Loucy (cell line): ENCODE measurements at regions not wholly inside any gene's neighbourhood (a gene's known extent, or its start where the extent isn't known, plus 50 kb on each side); places are given as distances from the start of the nearest gene placed in this dataset.

Source experiments
- H2AFZ ChIP-seq: fragments of 200-600 bp; sonication (generic); 2 replicates; pipeline ENCODE4 v1.6.0; 2016; ENCODE audit warnings: antibody characterized with exemption, mild to moderate bottlenecking, low read length, moderate library complexity
- H3F3A ChIP-seq: fragments of 200-600 bp; 2 replicates; pipeline ENCODE4 v1.6.0; 2016; ENCODE audit warnings: antibody characterized with exemption, low read depth, mild to moderate bottlenecking
- H3K27me3 ChIP-seq: fragments of 200-600 bp; sonication (generic); 2 replicates; pipeline ENCODE4 v1.6.1; 2014; ENCODE audit warnings: low read length, mild to moderate bottlenecking; ENCODE audit not compliant: insufficient read depth, poor library complexity, severe bottlenecking
- H3K36me3 ChIP-seq: fragments of 200-600 bp; sonication (generic); 2 replicates; pipeline ENCODE4 v1.6.1; 2016; ENCODE audit warnings: low read length; ENCODE audit not compliant: insufficient read depth
- H3K4me1 ChIP-seq: fragments of 200-600 bp; sonication (generic); 2 replicates; pipeline ENCODE4 v1.5.1; 2014; ENCODE audit warnings: low read length, mild to moderate bottlenecking; ENCODE audit not compliant: insufficient read depth, poor library complexity, severe bottlenecking
- H3K4me2 ChIP-seq: fragments of 200-600 bp; sonication (generic); 2 replicates; pipeline ENCODE4 v1.6.0; 2014; ENCODE audit warnings: antibody characterized with exemption, low read length, low read depth, mild to moderate bottlenecking; ENCODE audit not compliant: poor library complexity, severe bottlenecking
- H3K4me3 ChIP-seq: fragments of 200-600 bp; sonication (generic); 2 replicates; pipeline ENCODE4 v1.5.1; 2014; ENCODE audit warnings: low read length, mild to moderate bottlenecking, mixed read lengths; ENCODE audit not compliant: poor library complexity, severe bottlenecking
- H3K79me2 ChIP-seq: fragments of 200-600 bp; sonication (generic); 2 replicates; pipeline ENCODE4 v1.6.1; 2014; ENCODE audit warnings: low read length; ENCODE audit not compliant: insufficient read depth
- H3K9ac ChIP-seq: fragments of 200-600 bp; sonication (generic); 2 replicates; pipeline ENCODE4 v1.6.0; 2014; ENCODE audit warnings: mild to moderate bottlenecking, low read depth, low read length, moderate library complexity; ENCODE audit not compliant: poor library complexity, severe bottlenecking
- H3K9me2 ChIP-seq: fragments of 200-600 bp; sonication (generic); replicated peaks from 2 replicates; pipeline ENCODE4 v1.6.1; 2016; ENCODE audit warnings: low read depth, low read length, mixed read lengths
- H3K9me3 ChIP-seq: fragments of 200-600 bp; sonication (generic); 2 replicates; pipeline ENCODE4 v1.6.1; 2014; ENCODE audit warnings: mild to moderate bottlenecking, antibody characterized with exemption, low read length, low read depth; ENCODE audit not compliant: insufficient read depth
- H4K20me1 ChIP-seq: fragments of 200-600 bp; sonication (generic); 2 replicates; pipeline ENCODE4 v1.6.0; 2014; ENCODE audit warnings: antibody characterized with exemption, low read length, mild to moderate bottlenecking; ENCODE audit not compliant: insufficient read depth, poor library complexity, severe bottlenecking
- EZH2phosphoT487 ChIP-seq: fragments of 200-600 bp; IDR thresholded peaks from 2 replicates; pipeline ENCODE4 v1.6.1; 2018; ENCODE audit warnings: antibody characterized with exemption, mild to moderate bottlenecking, moderate library complexity, borderline replicate concordance
- TF ChIP-seq, protein P1 (sequence below): fragments of 200-600 bp; sonication (generic); conservative IDR thresholded peaks from 2 replicates; pipeline ENCODE4 v1.5.1; 2014; ENCODE audit warnings: mild to moderate bottlenecking, antibody characterized with exemption, low read length

- no peak overlapping the region for H3K4me3 ChIP-seq
- no peak overlapping the region for H2AFZ ChIP-seq
- H4K20me1 ChIP-seq = no peaks in the 10 kb centered on the region
- no peaks in the 10 kb centered on the region for H3K79me2 ChIP-seq
- no peak overlapping the region for H3K9ac ChIP-seq
- no peaks in the 10 kb centered on the region for H3K9me2 ChIP-seq
- no peaks in the 10 kb centered on the region for H3F3A ChIP-seq
- no peaks in the 10 kb centered on the region for H3K27me3 ChIP-seq
- H3K36me3 ChIP-seq = no peaks in the 10 kb centered on the region
- H3K4me1 ChIP-seq = no peaks in the 10 kb centered on the region
- no peak for TF ChIP-seq EZH2phosphoT487
- TF ChIP-seq, protein P1, sequence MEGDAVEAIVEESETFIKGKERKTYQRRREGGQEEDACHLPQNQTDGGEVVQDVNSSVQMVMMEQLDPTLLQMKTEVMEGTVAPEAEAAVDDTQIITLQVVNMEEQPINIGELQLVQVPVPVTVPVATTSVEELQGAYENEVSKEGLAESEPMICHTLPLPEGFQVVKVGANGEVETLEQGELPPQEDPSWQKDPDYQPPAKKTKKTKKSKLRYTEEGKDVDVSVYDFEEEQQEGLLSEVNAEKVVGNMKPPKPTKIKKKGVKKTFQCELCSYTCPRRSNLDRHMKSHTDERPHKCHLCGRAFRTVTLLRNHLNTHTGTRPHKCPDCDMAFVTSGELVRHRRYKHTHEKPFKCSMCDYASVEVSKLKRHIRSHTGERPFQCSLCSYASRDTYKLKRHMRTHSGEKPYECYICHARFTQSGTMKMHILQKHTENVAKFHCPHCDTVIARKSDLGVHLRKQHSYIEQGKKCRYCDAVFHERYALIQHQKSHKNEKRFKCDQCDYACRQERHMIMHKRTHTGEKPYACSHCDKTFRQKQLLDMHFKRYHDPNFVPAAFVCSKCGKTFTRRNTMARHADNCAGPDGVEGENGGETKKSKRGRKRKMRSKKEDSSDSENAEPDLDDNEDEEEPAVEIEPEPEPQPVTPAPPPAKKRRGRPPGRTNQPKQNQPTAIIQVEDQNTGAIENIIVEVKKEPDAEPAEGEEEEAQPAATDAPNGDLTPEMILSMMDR = no peak
- H3K4me2 ChIP-seq = no peak overlapping the region
- no peaks in the 10 kb centered on the region for H3K9me3 ChIP-seq
These were observed 977.5 kb upstream of the LRFN5 start for GRCh38 chr14:40629144-40629543.

DNA sequence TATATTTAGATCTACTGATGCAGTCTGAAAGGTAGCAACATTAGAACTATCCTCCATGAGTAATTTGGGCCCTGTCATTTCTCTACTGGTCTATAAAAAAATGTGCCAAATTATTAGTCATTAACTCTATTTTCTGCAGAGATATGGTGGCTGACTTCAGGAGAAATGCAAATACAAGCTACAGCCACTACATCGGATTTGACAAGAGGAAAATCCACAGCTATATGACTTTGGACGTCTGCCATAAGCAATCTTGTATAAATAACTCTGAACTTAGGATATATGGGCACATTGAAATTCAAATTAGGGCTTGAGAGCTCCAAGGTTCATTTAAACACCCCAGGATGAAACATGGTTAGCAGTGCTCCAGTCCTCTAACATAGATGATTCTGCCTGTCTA, 983.0 kb upstream of the LRFN5 start:
- Histone ChIP-seq H3K79me2 (no peaks in the 10 kb centered on the region), H3K9ac (no peak overlapping the region), H3K4me2 (no peak overlapping the region), H3K36me3 (no peaks in the 10 kb centered on the region), H2AFZ (no peak overlapping the region), H3F3A (no peaks in the 10 kb centered on the region), H3K4me3 (no peak overlapping the region), H3K27me3 (no peaks in the 10 kb centered on the region), H3K9me2 (no peaks in the 10 kb centered on the region), H4K20me1 (no peaks in the 10 kb centered on the region), H3K4me1 (no peaks in the 10 kb centered on the region), H3K9me3 (no peaks in the 10 kb centered on the region)
- TF ChIP-seq, protein P1 = no peak
- TF ChIP-seq EZH2phosphoT487 = no peak

DNA sequence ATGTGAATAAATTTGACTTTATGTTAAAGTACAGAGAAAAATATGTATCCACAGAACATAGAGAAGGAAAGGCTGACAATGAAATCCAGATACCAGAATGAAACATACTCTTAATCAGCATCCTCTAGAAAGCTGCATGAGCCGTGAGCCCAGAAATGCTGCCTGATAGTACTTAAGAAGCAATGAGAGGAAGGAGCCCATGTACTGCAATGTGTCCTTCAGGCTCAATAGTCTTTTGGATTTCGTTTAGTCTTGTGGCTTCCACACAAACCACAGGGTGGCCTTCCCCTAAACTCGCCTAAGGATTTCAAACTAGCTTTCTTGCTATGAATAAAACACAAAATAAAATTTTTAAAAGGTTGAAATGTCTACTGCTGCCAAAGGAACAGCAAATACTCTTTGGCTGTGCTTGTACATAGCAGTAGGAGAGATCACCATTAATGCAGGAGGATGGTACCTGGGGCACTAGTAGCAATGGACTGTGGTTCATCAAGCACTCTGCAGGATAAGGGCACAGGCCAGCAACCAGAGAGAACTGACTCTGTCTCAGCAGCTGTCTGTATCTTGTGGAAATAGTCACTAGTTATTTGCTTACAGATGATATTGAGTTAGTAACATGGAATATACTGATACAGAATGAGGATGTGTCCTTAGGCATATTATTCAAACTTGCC, 988.3 kb upstream of the LRFN5 start:
- no peaks in the 10 kb centered on the region for H3F3A ChIP-seq
- H2AFZ ChIP-seq = no peak overlapping the region
- H3K9ac ChIP-seq = no peak overlapping the region
- H3K4me3 ChIP-seq = no peak overlapping the region
- H3K27me3 ChIP-seq = no peaks in the 10 kb centered on the region
- H3K79me2 ChIP-seq = no peaks in the 10 kb centered on the region
- no peaks in the 10 kb centered on the region for H3K4me1 ChIP-seq
- TF ChIP-seq, protein P1 = no peak
- TF ChIP-seq EZH2phosphoT487 = no peak
- H3K9me3 ChIP-seq = no peaks in the 10 kb centered on the region
- no peak overlapping the region for H3K4me2 ChIP-seq
- no peaks in the 10 kb centered on the region for H3K36me3 ChIP-seq
- no peaks in the 10 kb centered on the region for H3K9me2 ChIP-seq
- no peaks in the 10 kb centered on the region for H4K20me1 ChIP-seq
